ENCODE measurements at regions not wholly inside any gene's neighbourhood (a gene's known extent, or its start where the extent isn't known, plus 50 kb on each side); places are given as distances from the start of the nearest gene placed in this dataset.

GRCh38 chr14:96723946-96724345, 73.2 kb upstream of the VRK1 start:
- no peak for FAIRE-seq

GRCh38 chr14:96725232-96725631, 72.0 kb upstream of the VRK1 start:
- DNase-seq (ENCODE audit: low spot score in 2 of 2) (no peak), FAIRE-seq (no peak)

More at GRCh38 chr14:96723946-96724345, 73.2 kb upstream of the VRK1 start:
- DNase-seq (ENCODE audit: low spot score in 2 of 2): no peak

- DNase-seq (ENCODE audit: low spot score in 2 of 2) (no peak), FAIRE-seq (no peak)
Measured at GRCh38 chr14:96727073-96727472, 70.1 kb upstream of the VRK1 start.

- DNase-seq (ENCODE audit: low spot score in 2 of 2) (no peak), FAIRE-seq (no peak)
Measured at GRCh38 chr14:96727491-96727890, 69.7 kb upstream of the VRK1 start.

GRCh38 chr14:96727980-96728717, 69.0 kb upstream of the VRK1 start:
- DNase-seq (ENCODE audit: low spot score in 2 of 2) (no peak), FAIRE-seq (no peak)

- DNase-seq (ENCODE audit: low spot score in 2 of 2): no peak
- no peak for FAIRE-seq
Measured at GRCh38 chr14:96729889-96730288, 67.3 kb upstream of the VRK1 start.

GRCh38 chr14:96730386-96730785, 66.8 kb upstream of the VRK1 start:
- no peak for FAIRE-seq
- no peak for DNase-seq (ENCODE audit: low spot score in 2 of 2)

- DNase-seq (ENCODE audit: low spot score in 2 of 2) (no peak), FAIRE-seq (no peak)
Measured at GRCh38 chr14:96734076-96734622, 63.0 kb upstream of the VRK1 start.

GRCh38 chr14:96735526-96735925, 61.7 kb upstream of the VRK1 start:
- FAIRE-seq (no peak), DNase-seq (ENCODE audit: low spot score in 2 of 2) (no peak)

GRCh38 chr14:96736439-96736838, 60.7 kb upstream of the VRK1 start:
- FAIRE-seq (no peak), DNase-seq (ENCODE audit: low spot score in 2 of 2) (no peak)

- no peak for DNase-seq (ENCODE audit: low spot score in 2 of 2)
- no peak for FAIRE-seq
Measured at GRCh38 chr14:96737881-96738280, 59.3 kb upstream of the VRK1 start.

- FAIRE-seq (no peak), DNase-seq (ENCODE audit: low spot score in 2 of 2) (no peak)
Measured at GRCh38 chr14:96739200-96739910, 57.8 kb upstream of the VRK1 start.

- DNase-seq (ENCODE audit: low spot score in 2 of 2) (peak; percentile 72 to 76), FAIRE-seq (no peak)
Measured at GRCh38 chr14:96741151-96741977, 55.8 kb upstream of the VRK1 start.

- FAIRE-seq (no peak), DNase-seq (ENCODE audit: low spot score in 2 of 2) (no peak)
Measured at GRCh38 chr14:96744262-96744661, 52.9 kb upstream of the VRK1 start.

- FAIRE-seq (no peak), DNase-seq (ENCODE audit: low spot score in 2 of 2) (no peak)
Measured at GRCh38 chr14:96745500-96746051, 51.6 kb upstream of the VRK1 start.

GRCh38 chr14:96746101-96746500, 51.1 kb upstream of the VRK1 start:
- DNase-seq (ENCODE audit: low spot score in 2 of 2) (no peak), FAIRE-seq (no peak)

GRCh38 chr14:96747006-96747405, 50.2 kb upstream of the VRK1 start:
- DNase-seq (ENCODE audit: low spot score in 2 of 2): no peak
- FAIRE-seq: no peak

All from frontal cortex (tissue), 3 donors.